NCI-H146 (cell line): ENCODE measurements at regions not wholly inside any gene's neighbourhood (a gene's known extent, or its start where the extent isn't known, plus 50 kb on each side); places are given as distances from the start of the nearest gene placed in this dataset.
A peak's percentile ranks its signal among the peaks of the same experiment; 100 is the strongest.

Source experiments
- DNase-seq: peaks from one replicate; lab custom pipeline; 2025; lab: John Stamatoyannopoulos, UW

- no peak for DNase-seq
Measured at GRCh38 chr3:59133311-59133710, 83.5 kb upstream of the CFAP20DC start.

GRCh38 chr3:59131016-59131766, 81.4 kb upstream of the CFAP20DC start:
- no peak for DNase-seq

GRCh38 chr3:59128685-59129084, 78.9 kb upstream of the CFAP20DC start:
- peak; percentile 28 for DNase-seq

- no peak for DNase-seq
Measured at GRCh38 chr3:59127071-59127470, 77.2 kb upstream of the CFAP20DC start.

- DNase-seq: no peak
Measured at GRCh38 chr3:59126446-59126845, 76.6 kb upstream of the CFAP20DC start.

GRCh38 chr3:59121346-59122144, 71.7 kb upstream of the CFAP20DC start:
- DNase-seq: no peak

GRCh38 chr3:59118928-59119327, 69.1 kb upstream of the CFAP20DC start:
- no peak for DNase-seq

GRCh38 chr3:59117396-59117795, 67.6 kb upstream of the CFAP20DC start:
- DNase-seq: no peak

- DNase-seq: no peak
Measured at GRCh38 chr3:59116233-59116537, 66.4 kb upstream of the CFAP20DC start.

- no peak for DNase-seq
Measured at GRCh38 chr3:59115364-59116232, 65.8 kb upstream of the CFAP20DC start.

GRCh38 chr3:59107856-59108815, 58.3 kb upstream of the CFAP20DC start:
- DNase-seq: no peak

GRCh38 chr3:59106085-59106648, 56.3 kb upstream of the CFAP20DC start:
- no peak for DNase-seq

- DNase-seq: no peak
Measured at GRCh38 chr3:59103552-59103951, 53.7 kb upstream of the CFAP20DC start.

- no peak for DNase-seq
Measured at GRCh38 chr3:59101231-59101736, 51.5 kb upstream of the CFAP20DC start.
